ENCODE measurements at regions not wholly inside any gene's neighbourhood (a gene's known extent, or its start where the extent isn't known, plus 50 kb on each side); places are given as distances from the start of the nearest gene placed in this dataset.

- TF ChIP-seq POLR2A (IDR thresholded peaks at IDR 0.05) (no peak), POLR2AphosphoS5 (IDR thresholded peaks at IDR 0.05) (no peak)
These were observed 321.5 kb upstream of the TBX18 start for GRCh38 chr6:85085875-85086274.

Data from sigmoid colon (tissue), 4 donors.